ENCODE measurements at regions not wholly inside any gene's neighbourhood (a gene's known extent, or its start where the extent isn't known, plus 50 kb on each side); places are given as distances from the start of the nearest gene placed in this dataset.
"Not testable (repeated sequence)": the region's sequence is repeated elsewhere in the genome, so short reads cannot be mapped to it uniquely, and the experiment has no call there.

DNA sequence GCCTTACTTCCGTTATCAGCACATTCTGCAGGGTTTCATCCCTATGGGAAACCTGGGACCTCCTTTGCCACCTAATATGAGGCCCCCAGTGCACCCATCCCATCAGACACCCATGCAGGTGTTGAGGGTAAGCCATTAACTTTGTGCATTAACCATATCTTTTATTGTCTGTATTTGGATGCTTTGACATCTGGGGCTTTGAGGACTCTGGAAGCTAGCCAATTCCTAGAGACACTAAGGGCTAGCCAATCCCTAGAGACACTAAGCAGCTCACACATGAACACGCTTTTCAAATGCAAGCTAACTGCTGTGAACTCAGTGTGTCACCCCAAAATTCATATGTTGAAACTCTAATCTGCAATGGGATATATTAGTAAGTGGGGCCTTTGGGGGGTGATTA, 272.5 kb upstream of the COBL start:
- DNase-seq (ENCODE audit: low spot score) (no peak), FAIRE-seq (no peak)

DNA sequence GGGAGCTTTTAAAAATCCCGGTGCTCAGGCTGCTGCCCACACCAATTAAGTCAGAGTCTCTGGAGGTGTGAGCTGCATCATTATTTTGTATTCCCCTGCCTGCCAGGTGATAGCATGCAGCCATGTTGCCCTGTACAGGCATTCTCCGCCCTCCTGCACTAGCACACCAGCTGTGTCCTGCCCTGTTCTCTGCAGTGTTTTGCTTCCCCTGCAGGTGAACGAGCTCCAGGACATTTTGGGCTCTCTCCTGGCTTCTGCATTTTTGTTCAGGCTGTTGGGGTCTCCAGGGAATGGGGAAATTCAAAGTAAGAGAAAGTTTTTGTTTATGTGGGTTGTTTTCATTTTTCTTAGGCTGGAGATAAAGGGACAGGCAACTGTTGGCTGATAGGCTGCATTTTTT, 271.0 kb upstream of the COBL start:
- no peak for DNase-seq (ENCODE audit: low spot score)
- no peak for FAIRE-seq

GRCh38 chr7:51577390-51577789, 260.8 kb upstream of the COBL start:
- FAIRE-seq, result no peak
- no peak for DNase-seq (ENCODE audit: low spot score)

- FAIRE-seq (no peak), DNase-seq (ENCODE audit: low spot score) (no peak)
Measured at GRCh38 chr7:51569581-51569980, 253.0 kb upstream of the COBL start.

DNA sequence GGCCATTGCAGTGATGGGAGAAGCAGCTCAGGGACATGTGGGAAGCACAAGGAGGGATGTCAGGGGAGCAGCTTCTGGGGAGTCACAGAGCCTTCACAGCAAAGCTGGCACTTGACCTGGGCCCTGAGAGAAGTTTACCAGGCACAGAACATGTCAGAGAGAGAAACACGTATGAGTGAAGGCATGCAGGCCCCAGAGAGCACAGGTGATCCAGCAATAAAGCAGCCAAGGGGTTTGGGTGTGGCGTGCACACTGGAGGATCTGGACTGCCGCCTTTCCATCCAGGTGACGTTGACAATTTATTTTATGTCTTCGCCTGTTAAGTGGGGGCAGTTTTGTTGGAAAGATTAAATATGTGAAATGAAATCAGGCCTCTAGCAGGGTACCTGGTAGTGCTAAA, 252.6 kb upstream of the COBL start:
- DNase-seq (ENCODE audit: low spot score), result no peak
- FAIRE-seq, result no peak

DNA sequence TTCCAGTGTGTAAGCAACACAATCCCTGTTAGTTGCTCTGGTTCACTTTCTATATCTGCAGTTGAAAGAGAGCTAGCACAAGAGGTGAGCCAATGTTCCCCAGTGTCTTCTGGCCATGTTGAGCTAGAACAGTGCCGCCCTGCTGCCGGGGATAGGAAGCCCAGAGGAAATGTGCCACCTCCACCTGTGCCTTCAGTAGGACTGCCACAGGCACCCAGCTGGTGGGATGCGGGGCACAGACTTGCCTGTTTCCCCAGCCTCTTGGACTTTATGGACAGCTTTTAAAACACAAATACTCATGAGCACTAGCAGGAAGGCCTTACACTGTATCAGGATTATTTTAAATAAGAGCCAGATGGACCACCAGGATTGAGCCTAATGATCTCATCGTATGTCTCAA, 234.5 kb upstream of the COBL start:
- DNase-seq (ENCODE audit: low spot score), result no peak
- FAIRE-seq, result no peak

DNA sequence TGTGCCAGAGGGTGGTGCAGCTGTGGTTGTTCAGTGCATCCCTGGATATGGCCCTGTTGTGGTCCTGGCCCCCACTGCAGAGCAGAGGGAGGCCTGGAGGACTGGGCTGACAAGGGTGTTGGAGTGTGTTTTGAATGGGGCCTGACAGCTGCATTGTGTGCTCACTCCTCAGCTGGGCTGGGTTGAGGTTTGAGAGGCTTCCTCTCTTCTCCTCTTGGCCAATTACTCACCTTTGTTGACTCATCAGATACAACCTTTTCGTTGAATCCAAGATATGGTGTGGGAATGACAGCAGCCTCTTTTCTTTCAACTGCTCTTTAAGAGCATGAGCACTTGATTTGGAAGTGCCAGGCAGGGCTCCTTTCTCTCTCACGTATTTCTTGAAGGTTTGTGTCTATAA, 228.5 kb upstream of the COBL start:
- DNase-seq (ENCODE audit: low spot score) (no peak), FAIRE-seq (no peak)

GRCh38 chr7:51543801-51544553, 227.4 kb upstream of the COBL start:
- FAIRE-seq, result no peak

GRCh38 chr7:51540906-51541305, 224.3 kb upstream of the COBL start:
- not testable (repeated sequence) for FAIRE-seq; DNase-seq (ENCODE audit: low spot score)

More at GRCh38 chr7:51543801-51544553, 227.4 kb upstream of the COBL start:
- DNase-seq (ENCODE audit: low spot score), result no peak

DNA sequence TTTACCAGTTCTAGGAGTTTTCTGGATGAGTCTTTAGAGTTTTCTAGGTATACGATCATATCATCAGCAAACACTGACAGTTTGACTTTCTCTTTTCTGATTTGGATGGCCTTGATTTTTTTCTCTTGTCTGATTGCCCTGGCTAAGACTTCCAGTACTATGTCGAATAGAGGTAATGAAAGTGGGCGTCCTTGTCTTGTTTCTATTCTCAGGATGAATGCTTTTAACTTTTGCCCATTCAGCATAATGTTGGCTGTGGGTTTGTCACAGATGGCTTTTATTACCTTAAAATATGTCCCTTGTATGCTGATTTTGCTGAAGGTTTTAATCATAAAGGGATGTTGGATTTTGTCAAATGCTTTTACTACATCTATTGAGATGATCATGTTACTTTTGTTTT, 223.2 kb upstream of the COBL start:
- FAIRE-seq (no peak), DNase-seq (ENCODE audit: low spot score) (no peak)

DNA sequence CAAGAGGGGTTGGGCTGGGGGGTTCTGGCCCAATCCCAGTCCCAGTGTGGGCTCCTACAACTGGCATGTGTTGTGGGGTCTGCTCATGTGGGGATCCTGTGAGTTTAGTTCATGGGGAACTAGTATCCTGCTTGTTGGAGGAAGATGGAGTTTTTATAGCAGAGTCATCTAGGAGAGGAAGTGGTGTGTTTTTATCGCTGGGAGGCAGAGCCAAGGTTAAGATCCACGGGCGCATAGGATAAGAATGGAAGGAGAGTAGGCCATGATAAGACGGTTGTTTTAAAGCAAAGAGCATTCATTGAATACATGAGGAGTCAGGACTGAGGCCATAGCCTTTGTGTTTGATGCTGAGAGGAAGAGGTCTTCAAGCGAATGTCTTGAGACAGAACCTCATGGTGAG, 211.6 kb upstream of the COBL start:
- FAIRE-seq, result no peak
- no peak for DNase-seq (ENCODE audit: low spot score)

DNA sequence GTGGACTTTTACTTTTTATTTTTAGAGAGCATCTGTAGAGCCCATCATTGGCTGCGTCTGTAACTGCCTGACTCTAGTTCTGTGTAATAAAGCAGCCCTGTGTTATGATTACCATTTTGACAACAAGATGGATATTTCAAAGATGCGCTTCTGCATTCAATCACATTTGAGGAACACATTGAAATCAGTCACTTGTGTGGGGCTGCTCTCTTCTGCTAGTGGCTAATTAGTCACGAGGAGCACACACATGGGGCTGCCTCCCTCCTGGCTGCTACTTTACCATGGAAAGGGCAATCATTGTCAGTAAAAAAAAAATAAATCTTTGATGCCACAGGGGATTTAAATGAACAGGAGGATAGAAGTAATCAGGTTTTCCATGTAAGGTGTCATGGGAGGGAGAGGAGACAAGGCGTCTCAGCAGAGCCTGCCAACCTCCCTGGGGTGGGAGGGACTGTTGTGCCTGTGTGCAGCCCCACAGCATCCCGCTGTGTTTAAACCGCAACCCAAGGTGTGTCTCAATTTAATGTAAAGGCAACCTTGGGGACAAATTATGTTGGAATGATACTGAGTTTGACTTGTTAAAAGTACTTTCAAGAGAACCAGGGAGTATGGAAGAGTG, 205.2 kb upstream of the COBL start:
- FAIRE-seq, result no peak
- DNase-seq (ENCODE audit: low spot score), result no peak

DNA sequence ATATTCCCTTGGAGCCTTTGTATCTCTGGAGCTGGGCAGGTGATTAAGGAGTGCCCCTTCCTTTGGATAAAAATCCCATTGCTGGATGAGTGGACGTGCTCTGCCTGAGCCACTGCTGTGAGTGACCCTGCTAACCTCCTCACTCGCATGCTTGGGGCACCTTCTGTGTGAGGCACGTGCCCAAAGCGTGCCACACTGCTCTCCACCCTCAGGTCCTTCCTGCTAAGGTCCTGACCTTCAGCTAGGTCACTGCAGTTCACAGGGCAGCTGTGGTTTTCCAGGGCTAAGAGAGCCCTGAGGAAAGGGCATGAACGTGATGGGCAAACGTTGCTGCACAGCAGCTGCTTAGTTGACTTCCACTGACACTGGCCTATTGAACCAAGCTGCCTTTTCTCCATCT, 204.4 kb upstream of the COBL start:
- no peak for FAIRE-seq
- no peak for DNase-seq (ENCODE audit: low spot score)

GRCh38 chr7:51518646-51519045, 202.0 kb upstream of the COBL start:
- FAIRE-seq (no peak), DNase-seq (ENCODE audit: low spot score) (no peak)

GRCh38 chr7:51517187-51517586, 200.6 kb upstream of the COBL start:
- DNase-seq (ENCODE audit: low spot score) (no peak), FAIRE-seq (no peak)

DNA sequence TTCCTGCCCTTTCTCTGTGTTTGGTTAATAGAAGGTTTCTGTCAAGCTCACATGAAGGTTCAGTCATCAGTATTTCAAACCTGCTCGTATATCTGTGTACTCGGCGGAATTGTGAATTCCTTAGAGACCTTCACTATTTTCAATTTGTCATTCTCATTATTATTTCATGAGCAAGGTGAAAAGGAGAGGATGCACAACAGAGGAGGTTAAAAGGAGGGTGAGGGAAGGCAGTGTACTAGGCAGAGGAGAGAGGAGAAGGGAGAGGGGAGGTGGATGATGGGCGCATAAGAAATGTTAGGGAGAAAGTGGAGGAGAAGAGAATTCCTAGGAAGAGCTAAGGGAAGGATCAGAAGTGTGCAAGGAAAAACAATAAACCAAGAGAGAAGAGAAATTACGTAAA, 185.0 kb upstream of the COBL start:
- DNase-seq (ENCODE audit: low spot score) (no peak), FAIRE-seq (no peak)

- no peak for DNase-seq (ENCODE audit: low spot score)
- FAIRE-seq, result no peak
Measured at GRCh38 chr7:51482976-51483375, 166.4 kb upstream of the COBL start.

DNA sequence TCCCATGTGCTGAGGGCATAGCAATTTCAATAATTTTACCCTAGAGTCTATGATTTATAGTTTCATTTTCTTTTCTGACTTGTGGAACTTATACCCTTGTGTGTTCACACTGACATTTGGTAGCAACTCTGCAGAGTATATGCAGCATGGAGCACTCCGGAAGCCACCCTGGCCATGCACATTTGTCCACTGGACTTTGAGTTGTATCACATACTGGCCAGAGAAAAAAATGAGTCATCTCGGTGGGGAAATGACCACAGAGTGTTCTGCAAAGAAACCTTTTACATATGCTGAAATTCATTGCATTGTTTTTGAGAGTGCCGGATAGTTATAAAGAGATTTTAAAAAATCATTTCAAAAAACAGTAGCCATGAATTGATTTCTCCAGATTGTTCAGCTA, 164.8 kb upstream of the COBL start:
- FAIRE-seq, result no peak
- DNase-seq (ENCODE audit: low spot score), result no peak

GRCh38 chr7:51477819-51478218, 161.2 kb upstream of the COBL start:
- no peak for DNase-seq (ENCODE audit: low spot score)

GRCh38 chr7:51477323-51477722, 160.7 kb upstream of the COBL start:
- no peak for FAIRE-seq
- no peak for DNase-seq (ENCODE audit: low spot score)

More at GRCh38 chr7:51477819-51478218, 161.2 kb upstream of the COBL start:
- no peak for FAIRE-seq

- DNase-seq (ENCODE audit: low spot score) (no peak), FAIRE-seq (no peak)
Measured at GRCh38 chr7:51476026-51476425, 159.4 kb upstream of the COBL start.

GRCh38 chr7:51472873-51473272, 156.3 kb upstream of the COBL start:
- FAIRE-seq, result no peak
- no peak for DNase-seq (ENCODE audit: low spot score)

- DNase-seq (ENCODE audit: low spot score) (no peak), FAIRE-seq (no peak)
Measured at GRCh38 chr7:51471981-51472296, 155.3 kb upstream of the COBL start.

Data from RCC 7860 (cell line).